CD4-positive, alpha-beta T cell treated with Interleukin-6 for 4 hours (primary cell): ENCODE measurements at regions not wholly inside any gene's neighbourhood (a gene's known extent, or its start where the extent isn't known, plus 50 kb on each side); places are given as distances from the start of the nearest gene placed in this dataset.

ENCODE experiments used
- DNase-seq: peaks from one replicate; pipeline ENCODE4 v3.0.0-alpha.2; 2020; ENCODE audit warnings: mixed read lengths

- no peak for DNase-seq
These were observed 122.8 kb upstream of the NUDT4 start for GRCh38 chr12:93254911-93255310.

GRCh38 chr12:93256256-93256969, 121.3 kb upstream of the NUDT4 start:
- no peak for DNase-seq

GRCh38 chr12:93261505-93262094, 116.1 kb upstream of the NUDT4 start:
- DNase-seq = no peak

GRCh38 chr12:93272997-93273396, 104.7 kb upstream of the NUDT4 start:
- DNase-seq = no peak

GRCh38 chr12:93273834-93274564, 103.7 kb upstream of the NUDT4 start:
- DNase-seq = no peak

- no peak for DNase-seq
These were observed 102.8 kb upstream of the NUDT4 start for GRCh38 chr12:93274937-93275336.

GRCh38 chr12:93275589-93275988, 102.1 kb upstream of the NUDT4 start:
- DNase-seq = no peak

- no peak for DNase-seq
These were observed 97.9 kb upstream of the NUDT4 start for GRCh38 chr12:93279565-93280412.

GRCh38 chr12:93287149-93287548, 90.6 kb upstream of the NUDT4 start:
- no peak for DNase-seq

- no peak for DNase-seq
These were observed 89.1 kb upstream of the NUDT4 start for GRCh38 chr12:93288626-93289025.

- DNase-seq = no peak
These were observed 87.3 kb upstream of the NUDT4 start for GRCh38 chr12:93290391-93290790.

- no peak for DNase-seq
These were observed 85.5 kb upstream of the NUDT4 start for GRCh38 chr12:93292213-93292612.

GRCh38 chr12:93292731-93293566, 84.8 kb upstream of the NUDT4 start:
- no peak for DNase-seq

- DNase-seq = no peak
These were observed 80.7 kb upstream of the NUDT4 start for GRCh38 chr12:93297032-93297431.

GRCh38 chr12:93297536-93297935, 80.2 kb upstream of the NUDT4 start:
- DNase-seq = no peak

- DNase-seq = no peak
These were observed 78.4 kb upstream of the NUDT4 start for GRCh38 chr12:93299262-93299846.

- no peak for DNase-seq
These were observed 77.1 kb upstream of the NUDT4 start for GRCh38 chr12:93300611-93301021.

- DNase-seq = no peak
These were observed 75.1 kb upstream of the NUDT4 start for GRCh38 chr12:93302331-93303229.

GRCh38 chr12:93306636-93307035, 71.1 kb upstream of the NUDT4 start:
- no peak for DNase-seq

- DNase-seq = no peak
These were observed 69.4 kb upstream of the NUDT4 start for GRCh38 chr12:93308281-93308680.

GRCh38 chr12:93311827-93312226, 65.9 kb upstream of the NUDT4 start:
- DNase-seq = no peak
